IMR-90 (cell line): ENCODE measurements at regions not wholly inside any gene's neighbourhood (a gene's known extent, or its start where the extent isn't known, plus 50 kb on each side); places are given as distances from the start of the nearest gene placed in this dataset.

Experiments
- ATAC-seq: fragments of 200-7000 bp; cut with Tn5 transposase; 2 replicates; pipeline ENCODE4 v1.9.1; 2020; ENCODE audit warnings: low read depth, mild to moderate bottlenecking, moderate library complexity
- BruUV-seq: library from RNA; stranded (reverse); fragments of 400-500 nt; replicated peaks from 2 replicates; lab custom pipeline; 2021; lab: Mats Ljungman, UMichigan
- CTCF ChIA-PET: fragments of 300-600 bp; formaldehyde crosslinking; extraction: SDS; loops from one replicate; lab custom pipeline; 2021; ENCODE audit warnings: antibody characterized with exemption; lab: Yijun Ruan, JAX
- POLR2A ChIA-PET: fragments of 300-600 bp; sonication (Branson Sonifier 250); formaldehyde crosslinking; loops from one replicate; lab custom pipeline; 2022; ENCODE audit warnings: antibody characterized with exemption; ENCODE audit not compliant: unreplicated experiment; lab: Charles Lee
- DNase-seq: peaks from one replicate; pipeline ENCODE4 v3.0.0; 2013
- H2AFZ ChIP-seq: replicated peaks from 2 replicates; pipeline ENCODE3; 2013; ENCODE audit warnings: low read length, mild to moderate bottlenecking; ENCODE audit not compliant: poor library complexity
- H2AK5ac ChIP-seq: 2 replicates; pipeline ENCODE4 v1.6.1; 2013; ENCODE audit warnings: low read depth, low read length, inconsistent platforms
- H2AK9ac ChIP-seq: replicated peaks from 2 replicates; pipeline ENCODE3; 2013; ENCODE audit warnings: mild to moderate bottlenecking, low read depth, low read length, moderate library complexity; ENCODE audit not compliant: poor library complexity
- H2BK120ac ChIP-seq: 2 replicates; pipeline ENCODE4 v1.6.1; 2013; ENCODE audit warnings: low read depth, low read length, inconsistent platforms
- H2BK15ac ChIP-seq: 3 replicates; pipeline ENCODE4 v1.6.1; 2013; ENCODE audit warnings: low read depth, low read length, inconsistent platforms
- H2BK20ac ChIP-seq: 2 replicates; pipeline ENCODE4 v1.6.1; 2013; ENCODE audit warnings: low read depth, mild to moderate bottlenecking, inconsistent platforms, low read length, moderate library complexity
- H2BK5ac ChIP-seq: 2 replicates; pipeline ENCODE4 v1.6.1; 2013; ENCODE audit warnings: mild to moderate bottlenecking, low read depth, low read length, inconsistent platforms; ENCODE audit not compliant: poor library complexity, severe bottlenecking
- H3K14ac ChIP-seq: replicated peaks from 2 replicates; pipeline ENCODE4 v1.6.1; 2013; ENCODE audit warnings: low read depth, low read length, inconsistent platforms
- H3K18ac ChIP-seq: 2 replicates; pipeline ENCODE4 v1.6.1; 2013; ENCODE audit warnings: low read depth, low read length, control low read depth
- H3K23ac ChIP-seq: 2 replicates; pipeline ENCODE4 v1.6.1; 2013; ENCODE audit warnings: low read depth, low read length, inconsistent platforms
- H3K27ac ChIP-seq: 2 replicates; pipeline ENCODE4 v1.5.1; 2013; ENCODE audit warnings: mild to moderate bottlenecking, control low read depth, low read length; ENCODE audit not compliant: insufficient read depth
- H3K27me3 ChIP-seq: 2 replicates; pipeline ENCODE4 v1.6.1; 2013; ENCODE audit warnings: low read length; ENCODE audit not compliant: control insufficient read depth, insufficient read depth
- H3K36me3 ChIP-seq: 2 replicates; pipeline ENCODE4 v1.6.1; 2013; ENCODE audit warnings: low read length, mixed read lengths; ENCODE audit not compliant: control insufficient read depth, insufficient read depth
- H3K4ac ChIP-seq: 2 replicates; pipeline ENCODE4 v1.6.1; 2013; ENCODE audit warnings: low read depth, low read length, inconsistent platforms
- H3K4me1 ChIP-seq: 2 replicates; pipeline ENCODE4 v1.6.1; 2013; ENCODE audit warnings: low read length, mixed read lengths; ENCODE audit not compliant: control insufficient read depth, insufficient read depth
- H3K4me2 ChIP-seq: 2 replicates; pipeline ENCODE4 v1.6.1; 2013; ENCODE audit warnings: low read depth, mild to moderate bottlenecking, control low read depth, low read length, moderate library complexity
- H3K4me3 ChIP-seq: 2 replicates; pipeline ENCODE4 v1.5.1; 2013; ENCODE audit warnings: low read depth, mild to moderate bottlenecking, control low read depth, low read length, moderate library complexity; ENCODE audit not compliant: insufficient read depth
- H3K56ac ChIP-seq: 2 replicates; pipeline ENCODE4 v1.6.1; 2013; ENCODE audit warnings: low read length, inconsistent platforms; ENCODE audit not compliant: insufficient read depth; ENCODE audit errors: extremely low read depth
- H3K79me1 ChIP-seq, 2 experiments: 2 replicates each; pipeline ENCODE4 v1.6.1; 2013; ENCODE audit warnings: low read length in 2 of 2, inconsistent platforms in 1 of 2, low read depth in 1 of 2
- H3K9ac ChIP-seq: 2 replicates; pipeline ENCODE4 v1.6.1; 2013; ENCODE audit warnings: low read depth, low read length, control low read depth
- H3K9me1 ChIP-seq: 2 replicates; pipeline ENCODE4 v1.6.1; 2013; ENCODE audit warnings: low read length, inconsistent platforms; ENCODE audit not compliant: insufficient read depth
- H3K9me3 ChIP-seq: 2 replicates; pipeline ENCODE4 v1.6.1; 2013; ENCODE audit warnings: low read length; ENCODE audit not compliant: control insufficient read depth, insufficient read depth
- H4K20me1 ChIP-seq: 2 replicates; pipeline ENCODE4 v1.6.1; 2013; ENCODE audit warnings: low read length, inconsistent platforms; ENCODE audit not compliant: insufficient read depth
- H4K5ac ChIP-seq: 2 replicates; pipeline ENCODE4 v1.6.1; 2013; ENCODE audit warnings: mild to moderate bottlenecking, low read depth, low read length, control low read depth
- H4K8ac ChIP-seq, 2 experiments: 2 replicates each; pipeline ENCODE4 v1.6.1; 2013; ENCODE audit warnings: low read depth in 2 of 2, low read length in 2 of 2, control low read depth in 1 of 2, inconsistent platforms in 1 of 2
- H4K91ac ChIP-seq: 2 replicates; pipeline ENCODE4 v1.6.1; 2013; ENCODE audit warnings: low read depth, low read length, inconsistent platforms; ENCODE audit not compliant: insufficient read depth
- BHLHE40 ChIP-seq: fragments of 150-350 bp; IDR thresholded peaks from 2 replicates; pipeline ENCODE4 v1.6.1; 2016; ENCODE audit warnings: mild to moderate bottlenecking, low read depth, low read length
- CEBPB ChIP-seq: IDR thresholded peaks from 2 replicates; pipeline ENCODE4 v1.6.1; 2012; ENCODE audit warnings: low read depth, low read length, improper control_type of control experiment
- CHD1 ChIP-seq: IDR thresholded peaks from 2 replicates; pipeline ENCODE4 v1.6.1; 2012; ENCODE audit warnings: low read depth, low read length, improper control_type of control experiment
- FOS ChIP-seq: fragments of 150-350 bp; IDR thresholded peaks from 2 replicates; pipeline ENCODE4 v1.6.1; 2016; ENCODE audit warnings: low read depth, low read length
- MAFK ChIP-seq: IDR thresholded peaks from 2 replicates; pipeline ENCODE4 v1.6.1; 2012; ENCODE audit warnings: low read depth, low read length, improper control_type of control experiment
- MAZ ChIP-seq: IDR thresholded peaks from 2 replicates; pipeline ENCODE4 v1.6.1; 2012; ENCODE audit warnings: low read depth, mild to moderate bottlenecking, low read length, improper control_type of control experiment, moderate library complexity, borderline replicate concordance
- MXI1 ChIP-seq: IDR thresholded peaks from 2 replicates; pipeline ENCODE4 v1.6.1; 2012; ENCODE audit warnings: low read depth, mild to moderate bottlenecking, low read length, moderate library complexity, borderline replicate concordance
- NFE2L2 ChIP-seq: fragments of 150-350 bp; IDR thresholded peaks from 2 replicates; pipeline ENCODE4 v1.6.1; 2016; ENCODE audit warnings: low read depth, mild to moderate bottlenecking, low read length
- POLR2A ChIP-seq: IDR thresholded peaks from 2 replicates; pipeline ENCODE4 v1.6.1; 2012; ENCODE audit warnings: mild to moderate bottlenecking, low read depth, low read length
- RAD21 ChIP-seq: IDR thresholded peaks from 2 replicates; pipeline ENCODE4 v1.6.1; 2012; ENCODE audit warnings: low read length, improper control_type of control experiment
- RCOR1 ChIP-seq: IDR thresholded peaks from 2 replicates; pipeline ENCODE4 v1.6.1; 2012; ENCODE audit warnings: mild to moderate bottlenecking, low read length, improper control_type of control experiment; ENCODE audit not compliant: insufficient replicate concordance
- RFX5 ChIP-seq: IDR thresholded peaks from 2 replicates; pipeline ENCODE4 v1.8.0; 2012; ENCODE audit warnings: low read depth, mild to moderate bottlenecking, low read length, moderate library complexity
- SMC3 ChIP-seq: fragments of 150-350 bp; IDR thresholded peaks from 2 replicates; pipeline ENCODE4 v1.6.1; 2016; ENCODE audit warnings: low read depth, mild to moderate bottlenecking, antibody characterized with exemption, low read length, moderate library complexity
- WGBS, 2 experiments: methylation state at CpG; one replicate each; pipeline versions ENCODE4 v1.1.5 to v1.1.7; 2013; ENCODE audit warnings: missing lambda C conversion rate in 2 of 2; ENCODE audit not compliant: insufficient read length in 1 of 2; ENCODE audit errors: extremely low coverage in 2 of 2; 5-methylcytosine and 5-hydroxymethylcytosine counted together
- dilution Hi-C: fragments of 300-500 bp; cut with HindIII; formaldehyde crosslinking; loops from one replicate; pipeline ENCODE4 v1.14.3; 2018; ENCODE audit warnings: low sequenced_read_pairs; ENCODE audit not compliant: unreplicated experiment
- in situ Hi-C: fragments of 300-500 bp; cut with MboI; formaldehyde crosslinking; loops from 3 replicates; pipeline ENCODE4 v1.14.3; 2019; ENCODE audit warnings: low sequenced_read_pairs, inconsistent platforms, mixed read lengths
- intact Hi-C: fragments of 100-400 bp; cut with micrococcal nuclease; formaldehyde crosslinking; loops from 2 replicates; pipeline ENCODE4 v1.10.0; 2022
- TF ChIP-seq, protein P1 (sequence below): fragments of 150-350 bp; IDR thresholded peaks from 2 replicates; pipeline ENCODE4 v1.6.1; 2017; ENCODE audit warnings: mild to moderate bottlenecking, antibody characterized with exemption, low read length, low read depth
- TF ChIP-seq, protein P2 (sequence below): fragments of 150-350 bp; IDR thresholded peaks from 2 replicates; pipeline ENCODE4 v1.6.1; 2016; ENCODE audit warnings: low read depth, mild to moderate bottlenecking, low read length, moderate library complexity, borderline replicate concordance
- TF ChIP-seq, protein P3 (sequence below): conservative IDR thresholded peaks from 2 replicates; pipeline ENCODE4 v1.5.1; 2012; ENCODE audit warnings: mild to moderate bottlenecking, low read depth, low read length, improper control_type of control experiment

DNA sequence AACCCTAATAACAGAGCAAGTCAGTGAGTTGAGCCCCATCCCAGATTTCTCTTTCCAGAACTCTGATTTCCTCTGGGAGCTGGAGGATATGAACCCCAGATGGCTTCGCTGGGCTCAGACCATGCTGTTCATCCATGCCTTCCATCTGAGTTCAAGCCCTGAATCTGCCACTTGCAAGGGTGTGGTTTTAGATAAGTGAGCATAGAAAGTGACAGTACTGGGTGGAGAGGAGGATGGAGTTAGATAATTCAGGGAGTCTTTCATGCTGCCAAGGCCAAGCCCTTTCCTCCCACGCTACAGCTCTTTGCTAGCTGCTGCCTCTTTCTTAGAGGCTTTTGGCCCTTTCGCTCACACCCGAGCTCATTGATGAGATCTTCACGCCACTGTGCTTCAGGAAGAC, 57.2 kb upstream of the MAFB start:
- Histone ChIP-seq H2AK9ac (no peak overlapping the region), H3K18ac (no peak overlapping the region), H2AK5ac (no peak overlapping the region), H3K27ac (no peak overlapping the region), H3K9ac (no peak overlapping the region), H3K9me1 (no peaks in the 10 kb centered on the region), H3K27me3 (peaks cover 16% of the 10 kb centered on the region; the same call in 1 of the 2 replicates), H3K36me3 (no peaks in the 10 kb centered on the region), H4K8ac (no peak overlapping the region), H3K14ac (no peak overlapping the region), H3K23ac (no peak overlapping the region), H4K20me1 (no peaks in the 10 kb centered on the region), H2BK120ac (no peak overlapping the region), H2BK20ac (no peak overlapping the region), H3K56ac (no peak overlapping the region), H4K5ac (no peak overlapping the region), H2AFZ (no peak overlapping the region), H4K91ac (no peak overlapping the region), H3K4ac (no peak overlapping the region), H3K4me1 (no peaks in the 10 kb centered on the region), H2BK5ac (no peak overlapping the region), H3K4me3 (no peak overlapping the region), H3K79me1 (no peaks in the 10 kb centered on the region), H3K9me3 (no peaks in the 10 kb centered on the region), H3K4me2 (no peak overlapping the region), H2BK15ac (no peak overlapping the region)
- TF ChIP-seq MXI1 (no peak), MAZ (no peak), BHLHE40 (no peak), RAD21 (no peak), RCOR1 (no peak), NFE2L2 (no peak), POLR2A (no peak), SMC3 (no peak), MAFK (no peak), CEBPB (no peak), CHD1 (no peak), RFX5 (no peak), FOS (no peak)
- TF ChIP-seq, protein P1, sequence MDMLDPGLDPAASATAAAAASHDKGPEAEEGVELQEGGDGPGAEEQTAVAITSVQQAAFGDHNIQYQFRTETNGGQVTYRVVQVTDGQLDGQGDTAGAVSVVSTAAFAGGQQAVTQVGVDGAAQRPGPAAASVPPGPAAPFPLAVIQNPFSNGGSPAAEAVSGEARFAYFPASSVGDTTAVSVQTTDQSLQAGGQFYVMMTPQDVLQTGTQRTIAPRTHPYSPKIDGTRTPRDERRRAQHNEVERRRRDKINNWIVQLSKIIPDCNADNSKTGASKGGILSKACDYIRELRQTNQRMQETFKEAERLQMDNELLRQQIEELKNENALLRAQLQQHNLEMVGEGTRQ, result no peak
- TF ChIP-seq, protein P2, sequence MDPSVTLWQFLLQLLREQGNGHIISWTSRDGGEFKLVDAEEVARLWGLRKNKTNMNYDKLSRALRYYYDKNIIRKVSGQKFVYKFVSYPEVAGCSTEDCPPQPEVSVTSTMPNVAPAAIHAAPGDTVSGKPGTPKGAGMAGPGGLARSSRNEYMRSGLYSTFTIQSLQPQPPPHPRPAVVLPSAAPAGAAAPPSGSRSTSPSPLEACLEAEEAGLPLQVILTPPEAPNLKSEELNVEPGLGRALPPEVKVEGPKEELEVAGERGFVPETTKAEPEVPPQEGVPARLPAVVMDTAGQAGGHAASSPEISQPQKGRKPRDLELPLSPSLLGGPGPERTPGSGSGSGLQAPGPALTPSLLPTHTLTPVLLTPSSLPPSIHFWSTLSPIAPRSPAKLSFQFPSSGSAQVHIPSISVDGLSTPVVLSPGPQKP, result no peak
- TF ChIP-seq, protein P3, sequence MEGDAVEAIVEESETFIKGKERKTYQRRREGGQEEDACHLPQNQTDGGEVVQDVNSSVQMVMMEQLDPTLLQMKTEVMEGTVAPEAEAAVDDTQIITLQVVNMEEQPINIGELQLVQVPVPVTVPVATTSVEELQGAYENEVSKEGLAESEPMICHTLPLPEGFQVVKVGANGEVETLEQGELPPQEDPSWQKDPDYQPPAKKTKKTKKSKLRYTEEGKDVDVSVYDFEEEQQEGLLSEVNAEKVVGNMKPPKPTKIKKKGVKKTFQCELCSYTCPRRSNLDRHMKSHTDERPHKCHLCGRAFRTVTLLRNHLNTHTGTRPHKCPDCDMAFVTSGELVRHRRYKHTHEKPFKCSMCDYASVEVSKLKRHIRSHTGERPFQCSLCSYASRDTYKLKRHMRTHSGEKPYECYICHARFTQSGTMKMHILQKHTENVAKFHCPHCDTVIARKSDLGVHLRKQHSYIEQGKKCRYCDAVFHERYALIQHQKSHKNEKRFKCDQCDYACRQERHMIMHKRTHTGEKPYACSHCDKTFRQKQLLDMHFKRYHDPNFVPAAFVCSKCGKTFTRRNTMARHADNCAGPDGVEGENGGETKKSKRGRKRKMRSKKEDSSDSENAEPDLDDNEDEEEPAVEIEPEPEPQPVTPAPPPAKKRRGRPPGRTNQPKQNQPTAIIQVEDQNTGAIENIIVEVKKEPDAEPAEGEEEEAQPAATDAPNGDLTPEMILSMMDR, result no peak
- BruUV-seq, result no TSS peak
- intact Hi-C loops (no loop called here), dilution Hi-C loops (no loop called here), in situ Hi-C loops (loop anchor here (10.0 kb wide), 1 partner anchor 199 kb away; no protein-coding TSS in a partner anchor)
- no peak for DNase-seq
- CTCF ChIA-PET, result no interaction called here
- ATAC-seq, result no peak
- WGBS, 2 experiments, result 66% methylated on average over 3 of the region's 5 CpGs; no CpG with 5 or more reads in 1 of the 2 experiments
- POLR2A ChIA-PET, result no interaction called here
